ENCODE measurements at regions not wholly inside any gene's neighbourhood (a gene's known extent, or its start where the extent isn't known, plus 50 kb on each side); places are given as distances from the start of the nearest gene placed in this dataset.

DNA sequence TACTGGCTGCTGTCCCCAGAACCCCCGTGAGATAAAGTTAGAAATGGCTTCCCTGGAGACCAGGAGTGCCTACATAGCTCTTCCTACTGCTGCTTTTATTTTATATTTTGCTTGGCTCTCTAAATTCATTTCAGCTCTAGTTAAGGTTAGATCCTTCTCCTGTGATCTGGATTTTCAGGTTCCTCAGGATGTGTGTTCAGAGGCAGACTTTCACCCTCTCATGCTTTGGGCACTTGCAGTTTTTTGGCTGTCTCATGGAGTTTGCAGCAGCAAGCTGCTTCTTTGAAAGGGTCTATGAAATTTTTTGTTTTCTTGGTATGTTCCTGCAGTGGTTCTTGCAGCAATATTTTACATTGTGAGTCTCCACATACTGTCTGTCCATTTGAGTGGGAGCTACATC is 93.3 kb downstream of the ATP23 start:
- Histone ChIP-seq H3K4me3 (ENCODE audit: low read depth, low read length) (no peak overlapping the region), H3K36me3 (ENCODE audit: control insufficient read depth, insufficient read depth, low read length) (no peaks in the 10 kb centered on the region), H3K27me3 (ENCODE audit: control insufficient read depth, insufficient read depth, low read length) (no peaks in the 10 kb centered on the region)
- TF ChIP-seq CTCF (IDR thresholded peaks at IDR 0.05; ENCODE audit: insufficient read depth, low read length, poor library complexity, severe bottlenecking) = no peak
- DNase-seq (ENCODE audit: low read depth) = no peak

GRCh38 chr12:58041441-58041840 is 100.1 kb downstream of the ATP23 start:
- no peaks in the 10 kb centered on the region for H3K36me3 ChIP-seq (ENCODE audit: control insufficient read depth, insufficient read depth, low read length)
- no peak overlapping the region for H3K4me3 ChIP-seq (ENCODE audit: low read depth, low read length)
- DNase-seq (ENCODE audit: low read depth) = no peak
- no peak for TF ChIP-seq CTCF (IDR thresholded peaks at IDR 0.05; ENCODE audit: insufficient read depth, low read length, poor library complexity, severe bottlenecking)
- H3K27me3 ChIP-seq (ENCODE audit: control insufficient read depth, insufficient read depth, low read length) = no peaks in the 10 kb centered on the region

DNA sequence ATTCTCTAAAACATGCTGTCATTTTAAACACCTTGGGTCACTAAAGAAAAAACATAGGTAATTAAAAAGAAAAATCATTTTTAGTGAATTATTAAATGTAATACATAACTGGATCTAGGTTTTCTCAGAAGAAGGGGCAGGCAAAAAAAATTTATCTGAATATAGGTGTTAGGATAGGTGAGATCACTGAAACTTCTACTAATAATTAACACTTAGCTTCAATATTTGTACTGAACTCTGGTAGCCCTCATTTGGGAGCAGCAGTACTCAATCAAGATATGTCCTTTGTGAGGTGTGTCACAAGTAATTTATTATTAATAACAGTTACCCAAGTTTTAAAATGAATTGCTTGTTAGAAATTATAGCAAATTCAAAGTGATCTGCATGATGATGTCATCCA is 103.6 kb downstream of the ATP23 start:
- TF ChIP-seq CTCF (IDR thresholded peaks at IDR 0.05; ENCODE audit: insufficient read depth, low read length, poor library complexity, severe bottlenecking) = no peak
- H3K36me3 ChIP-seq (ENCODE audit: control insufficient read depth, insufficient read depth, low read length) = no peaks in the 10 kb centered on the region
- DNase-seq (ENCODE audit: low read depth) = no peak
- H3K27me3 ChIP-seq (ENCODE audit: control insufficient read depth, insufficient read depth, low read length) = no peaks in the 10 kb centered on the region
- no peak overlapping the region for H3K4me3 ChIP-seq (ENCODE audit: low read depth, low read length)

DNA sequence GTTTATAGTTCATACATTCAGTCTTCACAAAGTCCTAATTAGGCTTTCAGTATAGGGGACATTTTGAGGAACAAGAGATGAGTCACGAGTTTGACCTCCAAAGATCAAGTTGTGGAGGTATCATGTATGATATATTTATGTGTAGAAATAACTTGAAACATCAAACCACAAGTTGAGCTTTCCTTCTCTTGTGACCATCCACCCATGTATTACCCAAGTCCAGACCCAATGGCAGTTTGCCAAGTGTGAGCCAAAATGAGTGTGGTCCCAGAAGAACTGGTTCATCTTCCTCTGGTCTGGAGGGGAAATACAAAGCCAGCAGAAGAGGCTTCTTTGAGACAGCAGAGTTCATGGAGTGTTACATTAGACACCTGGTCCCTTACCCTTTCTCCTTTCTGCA is 104.9 kb downstream of the ATP23 start:
- Histone ChIP-seq H3K4me3 (ENCODE audit: low read depth, low read length) (no peak overlapping the region), H3K27me3 (ENCODE audit: control insufficient read depth, insufficient read depth, low read length) (no peaks in the 10 kb centered on the region), H3K36me3 (ENCODE audit: control insufficient read depth, insufficient read depth, low read length) (no peaks in the 10 kb centered on the region)
- no peak for TF ChIP-seq CTCF (IDR thresholded peaks at IDR 0.05; ENCODE audit: insufficient read depth, low read length, poor library complexity, severe bottlenecking)
- DNase-seq (ENCODE audit: low read depth) = no peak

- H3K27me3 ChIP-seq (ENCODE audit: control insufficient read depth, insufficient read depth, low read length) = no peaks in the 10 kb centered on the region
- DNase-seq (ENCODE audit: low read depth) = no peak
- H3K4me3 ChIP-seq (ENCODE audit: low read depth, low read length) = no peak overlapping the region
- H3K36me3 ChIP-seq (ENCODE audit: control insufficient read depth, insufficient read depth, low read length) = no peaks in the 10 kb centered on the region
- no peak for TF ChIP-seq CTCF (IDR thresholded peaks at IDR 0.05; ENCODE audit: insufficient read depth, low read length, poor library complexity, severe bottlenecking)
Measured at GRCh38 chr12:58051378-58051777, 110.0 kb downstream of the ATP23 start.

DNA sequence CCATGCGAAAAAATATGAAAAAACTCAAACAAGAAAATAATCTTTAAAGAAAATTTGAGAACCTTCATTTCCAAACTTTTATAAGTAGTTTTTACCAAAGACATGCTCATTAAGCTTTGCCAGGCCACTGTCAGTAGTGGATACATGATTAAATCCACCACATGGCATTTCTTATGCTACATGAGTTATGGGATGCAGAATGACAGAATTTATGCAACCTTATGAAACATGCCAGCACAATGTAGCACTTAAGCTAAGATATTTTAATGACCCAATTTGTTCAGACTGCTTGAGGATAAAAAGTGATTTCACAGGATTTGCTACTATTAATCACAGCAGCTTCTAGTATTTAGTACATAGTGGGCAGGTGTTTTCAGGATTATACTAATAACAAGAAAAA is 123.3 kb downstream of the ATP23 start:
- no peak overlapping the region for H3K4me3 ChIP-seq (ENCODE audit: low read depth, low read length)
- H3K27me3 ChIP-seq (ENCODE audit: control insufficient read depth, insufficient read depth, low read length) = no peaks in the 10 kb centered on the region
- DNase-seq (ENCODE audit: low read depth) = no peak
- TF ChIP-seq CTCF (IDR thresholded peaks at IDR 0.05; ENCODE audit: insufficient read depth, low read length, poor library complexity, severe bottlenecking) = no peak
- no peaks in the 10 kb centered on the region for H3K36me3 ChIP-seq (ENCODE audit: control insufficient read depth, insufficient read depth, low read length)

Measured in kidney epithelial cell (primary cell).